Midbrain (tissue), 1 donor: ENCODE measurements at regions not wholly inside any gene's neighbourhood (a gene's known extent, or its start where the extent isn't known, plus 50 kb on each side); places are given as distances from the start of the nearest gene placed in this dataset.
"Not testable (repeated sequence)": the region's sequence is repeated elsewhere in the genome, so short reads cannot be mapped to it uniquely, and the experiment has no call there.

Experiments used
- DNase-seq: peaks from one replicate; lab custom pipeline; 2025; lab: John Stamatoyannopoulos, UW

GRCh38 chr3:127520993-127521392 is 69.5 kb downstream of the TPRA1 start:
- DNase-seq = no peak

GRCh38 chr3:127518456-127519081 is 72.0 kb downstream of the TPRA1 start:
- no peak for DNase-seq

- no peak for DNase-seq
These were observed 78.3 kb downstream of the TPRA1 start for GRCh38 chr3:127512256-127512655.

GRCh38 chr3:127501177-127501576 is 89.4 kb downstream of the TPRA1 start:
- no peak for DNase-seq

GRCh38 chr3:127497676-127498075 is 92.9 kb downstream of the TPRA1 start:
- no peak for DNase-seq

GRCh38 chr3:127497166-127497565 is 93.4 kb downstream of the TPRA1 start:
- no peak for DNase-seq

GRCh38 chr3:127495821-127496655 is 94.5 kb downstream of the TPRA1 start:
- no peak for DNase-seq

- no peak for DNase-seq
These were observed 96.4 kb downstream of the TPRA1 start for GRCh38 chr3:127493924-127494646.

- no peak for DNase-seq
These were observed 98.1 kb downstream of the TPRA1 start for GRCh38 chr3:127492426-127492825.

- no peak for DNase-seq
These were observed 98.6 kb downstream of the TPRA1 start for GRCh38 chr3:127491909-127492308.

GRCh38 chr3:127491323-127491722 is 99.2 kb downstream of the TPRA1 start:
- no peak for DNase-seq

GRCh38 chr3:127491024-127491305 is 99.6 kb downstream of the TPRA1 start:
- DNase-seq = not testable (repeated sequence)

GRCh38 chr3:127490271-127491023 is 100.1 kb downstream of the TPRA1 start:
- no peak for DNase-seq

- no peak for DNase-seq
These were observed 101.2 kb downstream of the TPRA1 start for GRCh38 chr3:127489357-127489756.

- DNase-seq = no peak
These were observed 101.8 kb downstream of the TPRA1 start for GRCh38 chr3:127488740-127489139.

- no peak for DNase-seq
These were observed 102.3 kb downstream of the TPRA1 start for GRCh38 chr3:127488141-127488672.

- DNase-seq = no peak
These were observed 103.3 kb downstream of the TPRA1 start for GRCh38 chr3:127487196-127487595.

GRCh38 chr3:127486321-127486944 is 104.1 kb downstream of the TPRA1 start:
- no peak for DNase-seq

GRCh38 chr3:127485396-127486170 is 105.0 kb downstream of the TPRA1 start:
- no peak for DNase-seq

- DNase-seq = no peak
These were observed 105.7 kb downstream of the TPRA1 start for GRCh38 chr3:127484601-127485388.
